Erythroblast (primary cell): ENCODE measurements at regions not wholly inside any gene's neighbourhood (a gene's known extent, or its start where the extent isn't known, plus 50 kb on each side); places are given as distances from the start of the nearest gene placed in this dataset.

Experiments used
- GATA1 ChIP-seq: IDR thresholded peaks from 2 replicates; pipeline ENCODE4 v1.6.1; 2011; ENCODE audit warnings: low read depth, mild to moderate bottlenecking, control low read depth, low read length, moderate library complexity
- POLR2A ChIP-seq: IDR thresholded peaks from 2 replicates; pipeline ENCODE4 v1.6.1; 2011; ENCODE audit warnings: mild to moderate bottlenecking, low read length

- TF ChIP-seq POLR2A (no peak), GATA1 (no peak)
Measured at GRCh38 chr5:155211764-155212163, 198.2 kb downstream of the KIF4B start.
